CD4-positive, alpha-beta T cell (primary cell): ENCODE measurements at regions not wholly inside any gene's neighbourhood (a gene's known extent, or its start where the extent isn't known, plus 50 kb on each side); places are given as distances from the start of the nearest gene placed in this dataset.
"Not testable (repeated sequence)": the region's sequence is repeated elsewhere in the genome, so short reads cannot be mapped to it uniquely, and the experiment has no call there.

Source experiments
- ATAC-seq: fragments of 200-7000 bp; cut with Tn5 transposase; one replicate; pipeline ENCODE4 v1.10.0; 2022; ENCODE audit warnings: mild to moderate bottlenecking; ENCODE audit not compliant: poor library complexity
- CTCF ChIA-PET: fragments of 350-600 bp; sonication (Branson Sonifier 250); formaldehyde crosslinking; loops from one replicate; lab custom pipeline; 2021; ENCODE audit warnings: antibody characterized with exemption, inconsistent platforms; lab: Charles Lee
- POLR2A ChIA-PET: fragments of 350-600 bp; sonication (Branson Sonifier 250); formaldehyde crosslinking; loops from one replicate; lab custom pipeline; 2021; ENCODE audit warnings: antibody characterized with exemption, inconsistent platforms; lab: Charles Lee
- DNase-seq, 14 experiments: peaks; one replicate each; pipeline ENCODE4 v3.0.0-alpha.2; 2013 to 2020; ENCODE audit warnings: mixed read lengths in 2 of 14
- H3K27ac ChIP-seq, 2 donors: one replicate each; pipeline versions ENCODE4 v1.5.1 to v1.7.0; 2013; ENCODE audit warnings: low read length in 2 of 2, low read depth in 1 of 2, mild to moderate bottlenecking in 1 of 2
- H3K27me3 ChIP-seq, 2 experiments: 1 replicate in 1 of 2; 2 replicates in 1 of 2; pipeline versions ENCODE4 v1.6.1 to v1.7.0; 2013; ENCODE audit warnings: low read length in 2 of 2, control low read depth in 1 of 2, mild to moderate bottlenecking in 1 of 2, moderate library complexity in 1 of 2; ENCODE audit not compliant: insufficient read depth in 2 of 2, control insufficient read depth in 1 of 2
- H3K36me3 ChIP-seq: one replicate; pipeline ENCODE4 v1.6.1; 2013; ENCODE audit warnings: low read length, control low read depth; ENCODE audit not compliant: insufficient read depth
- H3K4me1 ChIP-seq: one replicate; pipeline ENCODE4 v1.6.1; 2013; ENCODE audit warnings: low read length, control low read depth; ENCODE audit not compliant: insufficient read depth
- H3K4me3 ChIP-seq: one replicate; pipeline ENCODE4 v1.5.1; 2013; ENCODE audit warnings: mild to moderate bottlenecking, low read length, moderate library complexity
- H3K9me3 ChIP-seq, 2 experiments: 1 replicate in 1 of 2; 2 replicates in 1 of 2; pipeline versions ENCODE4 v1.6.1 to v1.7.0; 2013; ENCODE audit warnings: low read length in 2 of 2, mild to moderate bottlenecking in 2 of 2, control low read depth in 1 of 2, moderate library complexity in 1 of 2; ENCODE audit not compliant: control insufficient read depth in 1 of 2, insufficient read depth in 1 of 2
- H3K27ac Mint-ChIP-seq: one replicate; pipeline ENCODE4 v1.8.0; 2020; ENCODE audit warnings: mixed read lengths
- H3K27me3 Mint-ChIP-seq: one replicate; pipeline ENCODE4 v1.8.0; 2021; ENCODE audit warnings: mixed read lengths
- H3K36me3 Mint-ChIP-seq: one replicate; pipeline ENCODE4 v1.8.0; 2021; ENCODE audit warnings: low read depth, mixed read lengths
- H3K4me1 Mint-ChIP-seq: one replicate; pipeline ENCODE4 v1.8.0; 2021; ENCODE audit warnings: low read depth, mixed read lengths
- H3K4me3 Mint-ChIP-seq: one replicate; pipeline ENCODE4 v1.8.0; 2020; ENCODE audit warnings: mild to moderate bottlenecking, mixed read lengths
- H3K9me3 Mint-ChIP-seq: one replicate; pipeline ENCODE4 v1.8.0; 2020; ENCODE audit warnings: mixed read lengths
- CTCF ChIP-seq: fragments of 200-600 bp; IDR thresholded peaks from one replicate; pipeline ENCODE4 v1.8.0; 2022; ENCODE audit warnings: antibody characterized with exemption, mild to moderate bottlenecking
- intact Hi-C, 2 experiments: fragments of 100-400 bp; cut with DNase I in 1 of 2; cut with micrococcal nuclease in 1 of 2; formaldehyde crosslinking; loops; one replicate each; pipeline versions ENCODE4 v1.15.1 to v1.9.0; 2023 to 2025; cut with DNase I, micrococcal nuclease

GRCh38 chr5:42984307-42984706 lies 55.8 kb downstream of the ANXA2R start:
- Histone ChIP-seq H3K36me3 (peaks cover 25% of the 10 kb centered on the region), H3K27ac (no peak overlapping the region), H3K4me3 (no peak overlapping the region), H3K9me3 (peaks cover 0 to 6% of the 10 kb centered on the region in 2 experiments), H3K4me1 (peaks cover 28% of the 10 kb centered on the region), H3K27me3 (no peaks in the 10 kb centered on the region)
- DNase-seq (no peak), ATAC-seq (no peak)
- Mint-ChIP-seq H3K9me3 (no peaks in the 10 kb centered on the region), H3K4me1 (peaks cover 51% of the 10 kb centered on the region), H3K36me3 (peaks cover 63% of the 10 kb centered on the region), H3K27me3 (no peaks in the 10 kb centered on the region), H3K4me3 (no peak overlapping the region), H3K27ac (no peak overlapping the region)
- TF ChIP-seq CTCF, result no peak
- intact Hi-C loops, result no loop called here
- CTCF ChIA-PET, result interaction anchor here (1.3 to 1.5 kb wide), 2 partner anchors 17 to 122 kb away, joined by 3 read pairs; no protein-coding TSS in a partner anchor
- POLR2A ChIA-PET, result interaction anchor here (0.6 to 1.4 kb wide), 2 partner anchors 8 to 53 kb away, joined by 4 read pairs; no protein-coding TSS in a partner anchor

- CTCF ChIA-PET, result no interaction called here
- no peak overlapping the region for H3K27ac Mint-ChIP-seq
These were observed 58.0 kb downstream of the ANXA2R start for GRCh38 chr5:42982107-42982622.

GRCh38 chr5:42981417-42982106 lies 58.6 kb downstream of the ANXA2R start:
- CTCF ChIA-PET, result not testable (repeated sequence)

More at GRCh38 chr5:42982107-42982622, 58.0 kb downstream of the ANXA2R start:
- H3K9me3 Mint-ChIP-seq, result no peaks in the 10 kb centered on the region
- intact Hi-C loops, result no loop called here
- DNase-seq (no peak), ATAC-seq (no peak)
- POLR2A ChIA-PET, result no interaction called here
- no peak overlapping the region for H3K27ac ChIP-seq
- no peak overlapping the region for H3K4me3 Mint-ChIP-seq
- H3K36me3 Mint-ChIP-seq, result peaks cover 51% of the 10 kb centered on the region
- H3K4me3 ChIP-seq, result no peak overlapping the region
- H3K36me3 ChIP-seq, result peaks cover 25% of the 10 kb centered on the region
- H3K4me1 ChIP-seq, result peaks cover 21% of the 10 kb centered on the region
- no peak for TF ChIP-seq CTCF
- peaks cover 0 to 11% of the 10 kb centered on the region in 2 experiments for H3K9me3 ChIP-seq
- H3K27me3 ChIP-seq, result no peaks in the 10 kb centered on the region
- peaks cover 30% of the 10 kb centered on the region for H3K4me1 Mint-ChIP-seq
- no peaks in the 10 kb centered on the region for H3K27me3 Mint-ChIP-seq

GRCh38 chr5:42981015-42981414 lies 59.1 kb downstream of the ANXA2R start:
- H3K4me3 ChIP-seq, ATAC-seq, H3K4me1 ChIP-seq, H3K27ac ChIP-seq, H3K27me3 ChIP-seq, H3K4me3 Mint-ChIP-seq, intact Hi-C loops, H3K9me3 Mint-ChIP-seq, DNase-seq, H3K27ac Mint-ChIP-seq, POLR2A ChIA-PET, H3K27me3 Mint-ChIP-seq, CTCF ChIA-PET: not testable (repeated sequence)
- Histone ChIP-seq H3K36me3 (peaks cover 25% of the 10 kb centered on the region), H3K9me3 (peaks cover 0 to 11% of the 10 kb centered on the region in 2 experiments)
- H3K4me1 Mint-ChIP-seq, result peaks cover 19% of the 10 kb centered on the region
- peaks cover 45% of the 10 kb centered on the region for H3K36me3 Mint-ChIP-seq

More at GRCh38 chr5:42981417-42982106, 58.6 kb downstream of the ANXA2R start:
- ATAC-seq, H3K9me3 Mint-ChIP-seq, H3K4me3 Mint-ChIP-seq, DNase-seq, H3K27me3 Mint-ChIP-seq, H3K27me3 ChIP-seq, H3K4me3 ChIP-seq, H3K27ac ChIP-seq, H3K27ac Mint-ChIP-seq, POLR2A ChIA-PET, intact Hi-C loops: not testable (repeated sequence)
- Histone ChIP-seq H3K4me1 (peaks cover 15% of the 10 kb centered on the region), H3K36me3 (peaks cover 25% of the 10 kb centered on the region), H3K9me3 (peaks cover 0 to 11% of the 10 kb centered on the region in 2 experiments)
- peaks cover 25% of the 10 kb centered on the region for H3K4me1 Mint-ChIP-seq
- peaks cover 50% of the 10 kb centered on the region for H3K36me3 Mint-ChIP-seq

GRCh38 chr5:42980391-42980790 lies 59.7 kb downstream of the ANXA2R start:
- H3K4me3 Mint-ChIP-seq, intact Hi-C loops, H3K27me3 ChIP-seq, H3K9me3 Mint-ChIP-seq, DNase-seq, CTCF ChIA-PET, H3K27ac Mint-ChIP-seq, H3K4me3 ChIP-seq, H3K27me3 Mint-ChIP-seq, H3K27ac ChIP-seq, H3K4me1 ChIP-seq, POLR2A ChIA-PET, ATAC-seq: not testable (repeated sequence)
- Mint-ChIP-seq H3K36me3 (peaks cover 39% of the 10 kb centered on the region), H3K4me1 (peaks cover 13% of the 10 kb centered on the region)
- Histone ChIP-seq H3K36me3 (peaks cover 21% of the 10 kb centered on the region), H3K9me3 (peaks cover 0 to 11% of the 10 kb centered on the region in 2 experiments)
